Heart left ventricle (tissue), 13 donors: ENCODE measurements at regions not wholly inside any gene's neighbourhood (a gene's known extent, or its start where the extent isn't known, plus 50 kb on each side); places are given as distances from the start of the nearest gene placed in this dataset.

ENCODE experiments used
- POLR2A ChIP-seq, 2 donors: fragments of 450-650 bp; IDR thresholded peaks; one replicate each; pipeline ENCODE4 v1.6.1; 2017; ENCODE audit warnings: antibody characterized with exemption in 2 of 2, mild to moderate bottlenecking in 2 of 2, moderate library complexity in 2 of 2
- TF ChIP-seq, protein P1 (sequence below), 12 donors: fragments of 200-600 bp; sonication (generic) in 4 of 12; IDR thresholded peaks; one replicate each; pipeline versions ENCODE4 v1.5.0 to v1.8.0; 2018 to 2022; ENCODE audit warnings: antibody characterized with exemption in 12 of 12, mild to moderate bottlenecking in 5 of 12
- donor health status: ischemic (EF 13 %, LVEDD 7.1; RV severe dilation, severe dysfunction).
- donor health status: DM: no; HTN: yes; CAD: no.
- donor health status: DM: no; HTN: no; CAD: no.
- donor health status: ischemic (EF 25% LVEDD 6.9; RV normal size, moderate dysfunction).
- donor health status: ischemic (EF 25% LVEDD 5.7; RV mildly dilated, moderate dysfunction).
- donor health status: ischemic (EF 35%, LVEDD 5.7; RV mildly dilated, moderate dysfunction).
- donor health status: nonischemic (EF 11% LVEDD 7.7; RV severe dilation, severe dysfunction).
- donor health status: DM: yes; HTN: yes; CAD: no.
- donor health status: PGD.
- donor health status: ischemic (EF 29% LVEDD 5.4; RV normal size, mild dysfunction).
- donor health status: nonischemic (EF 23%, LVEDD 6.1; RV moderate dilation, normal function).

DNA sequence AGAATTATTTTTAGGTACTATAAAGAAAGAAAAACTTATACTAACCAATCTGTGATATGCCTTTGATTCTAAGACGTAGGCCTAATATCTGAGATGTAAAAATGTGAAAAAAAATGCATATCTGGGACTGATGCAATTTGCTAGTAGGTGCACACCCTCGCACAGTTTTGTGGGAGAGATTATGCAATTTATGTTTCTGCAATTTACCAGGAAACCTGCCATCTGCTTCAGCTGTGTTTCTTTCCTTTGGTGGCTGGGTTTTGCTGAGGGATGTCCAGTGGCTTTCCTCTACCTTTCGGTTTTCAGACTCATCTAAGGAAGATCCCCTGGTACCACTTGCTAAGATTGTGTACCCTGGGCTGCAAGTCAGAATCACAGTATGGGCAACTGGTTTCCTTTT, 186.9 kb downstream of the ZFP64 start:
- TF ChIP-seq, protein P1, sequence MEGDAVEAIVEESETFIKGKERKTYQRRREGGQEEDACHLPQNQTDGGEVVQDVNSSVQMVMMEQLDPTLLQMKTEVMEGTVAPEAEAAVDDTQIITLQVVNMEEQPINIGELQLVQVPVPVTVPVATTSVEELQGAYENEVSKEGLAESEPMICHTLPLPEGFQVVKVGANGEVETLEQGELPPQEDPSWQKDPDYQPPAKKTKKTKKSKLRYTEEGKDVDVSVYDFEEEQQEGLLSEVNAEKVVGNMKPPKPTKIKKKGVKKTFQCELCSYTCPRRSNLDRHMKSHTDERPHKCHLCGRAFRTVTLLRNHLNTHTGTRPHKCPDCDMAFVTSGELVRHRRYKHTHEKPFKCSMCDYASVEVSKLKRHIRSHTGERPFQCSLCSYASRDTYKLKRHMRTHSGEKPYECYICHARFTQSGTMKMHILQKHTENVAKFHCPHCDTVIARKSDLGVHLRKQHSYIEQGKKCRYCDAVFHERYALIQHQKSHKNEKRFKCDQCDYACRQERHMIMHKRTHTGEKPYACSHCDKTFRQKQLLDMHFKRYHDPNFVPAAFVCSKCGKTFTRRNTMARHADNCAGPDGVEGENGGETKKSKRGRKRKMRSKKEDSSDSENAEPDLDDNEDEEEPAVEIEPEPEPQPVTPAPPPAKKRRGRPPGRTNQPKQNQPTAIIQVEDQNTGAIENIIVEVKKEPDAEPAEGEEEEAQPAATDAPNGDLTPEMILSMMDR (IDR thresholded peaks at IDR 0.05): no peak
- no peak for TF ChIP-seq POLR2A (IDR thresholded peaks at IDR 0.05)
